Tibial nerve (tissue), 4 donors: ENCODE measurements at regions not wholly inside any gene's neighbourhood (a gene's known extent, or its start where the extent isn't known, plus 50 kb on each side); places are given as distances from the start of the nearest gene placed in this dataset. TPM values are rescaled to one million over a fixed set of nuclear protein-coding genes. Genes with fewer than 3 reads are reported as not detected.

Experiments used
- DNase-seq, 2 donors: peaks; one replicate each; pipeline ENCODE4 v3.0.0-alpha.2; 2019; ENCODE audit warnings: low spot score in 2 of 2
- H3K27ac ChIP-seq, 4 donors: fragments of 200-600 bp; sonication (generic) in 3 of 4; one replicate each; pipeline ENCODE4 v1.5.1; 2017 to 2019; ENCODE audit warnings: mild to moderate bottlenecking in 1 of 4
- H3K27me3 ChIP-seq, 2 donors: fragments of 200-600 bp; sonication (generic) in 1 of 2; one replicate each; pipeline versions ENCODE4 v1.5.1 to v1.6.0; 2017 to 2019
- H3K36me3 ChIP-seq, 3 donors: fragments of 200-600 bp; sonication (generic); one replicate each; pipeline ENCODE4 v1.5.1; 2018 to 2019
- H3K4me1 ChIP-seq, 4 donors: fragments of 200-600 bp; sonication (generic) in 3 of 4; one replicate each; pipeline ENCODE4 v1.5.1; 2017 to 2019
- H3K4me3 ChIP-seq, 4 donors: fragments of 200-600 bp; sonication (generic) in 3 of 4; one replicate each; pipeline ENCODE4 v1.5.1; 2017 to 2019; ENCODE audit warnings: mild to moderate bottlenecking in 1 of 4, moderate library complexity in 1 of 4
- H3K9me3 ChIP-seq, 4 donors: fragments of 200-600 bp; sonication (generic) in 3 of 4; one replicate each; pipeline ENCODE4 v1.5.1; 2017 to 2019
- CTCF ChIP-seq, 5 experiments: fragments of 200-600 bp in 3 of 5; fragments of 450-650 bp in 2 of 5; sonication (generic) in 3 of 5; IDR thresholded peaks; one replicate each; pipeline ENCODE4 v1.5.1; 2016 to 2019; ENCODE audit warnings: antibody characterized with exemption in 5 of 5, mild to moderate bottlenecking in 3 of 5, moderate library complexity in 2 of 5
- EP300 ChIP-seq, 2 donors: sonication (generic); formaldehyde crosslinking; IDR thresholded peaks; one replicate each; pipeline ENCODE4 v1.6.1; 2017; ENCODE audit warnings: antibody characterized with exemption in 2 of 2, mild to moderate bottlenecking in 1 of 2
- POLR2A ChIP-seq, 2 donors: fragments of 450-650 bp; IDR thresholded peaks; one replicate each; pipeline ENCODE4 v1.6.1; 2017; ENCODE audit warnings: antibody characterized with exemption in 2 of 2, mild to moderate bottlenecking in 2 of 2, moderate library complexity in 2 of 2
- WGBS, 2 donors: methylation state at CpG; one replicate each; pipeline ENCODE4 v1.1.5; 2018; 5-methylcytosine and 5-hydroxymethylcytosine counted together
- small RNA-seq: library from RNA; depleted of rRNA; stranded (forward); fragments of <200 nt; gene quantifications from one replicate; pipeline ENCODE3, GENCODE V24; 2016

- Histone ChIP-seq H3K4me3 (no peak overlapping the region), H3K36me3 (no peaks in the 10 kb centered on the region), H3K27ac (no peak overlapping the region), H3K4me1 (peaks cover 0 to 16% (median 9%) of the 10 kb centered on the region in 4 donors), H3K27me3 (no peaks in the 10 kb centered on the region), H3K9me3 (no peaks in the 10 kb centered on the region)
- WGBS, 2 donors, result 91 to 92% methylated on average over 4 of the region's 4 CpGs
- DNase-seq, result no peak
- TF ChIP-seq CTCF (IDR thresholded peaks at IDR 0.05) (no peak), POLR2A (IDR thresholded peaks at IDR 0.05) (no peak), EP300 (IDR thresholded peaks at IDR 0.05) (no peak)
These were observed 52.1 kb upstream of the TLE3 start for GRCh38 chr15:70149667-70150404.

GRCh38 chr15:70147778-70148177 lies 50.1 kb upstream of the TLE3 start:
- TF ChIP-seq EP300 (IDR thresholded peaks at IDR 0.05) (no peak), CTCF (IDR thresholded peaks at IDR 0.05) (no peak), POLR2A (IDR thresholded peaks at IDR 0.05) (no peak)
- H3K36me3 ChIP-seq, result no peaks in the 10 kb centered on the region
- H3K4me1 ChIP-seq, result peaks cover 0 to 7% (median 0%) of the 10 kb centered on the region in 4 donors
- no peak for DNase-seq
- no peak overlapping the region for H3K27ac ChIP-seq
- 70 to 76% methylated on average over 4 of the region's 4 CpGs for WGBS, 2 donors
- no peaks in the 10 kb centered on the region for H3K9me3 ChIP-seq
- H3K4me3 ChIP-seq, result no peak overlapping the region
- no peaks in the 10 kb centered on the region for H3K27me3 ChIP-seq

Small RNA genes lying in the stretch of these regions (small RNA-seq; reads per million reads assigned to genes)
- not detected for gene RNU6-745P
